MCF 10A (cell line): ENCODE measurements at regions not wholly inside any gene's neighbourhood (a gene's known extent, or its start where the extent isn't known, plus 50 kb on each side); places are given as distances from the start of the nearest gene placed in this dataset.

Experiments used
- BruUV-seq: library from RNA; stranded (reverse); fragments of 400-500 nt; replicated peaks from 2 replicates; lab custom pipeline; 2021; lab: Mats Ljungman, UMichigan
- CTCF ChIA-PET: fragments of 300-600 bp; sonication (Branson Sonifier 250); formaldehyde crosslinking; extraction: SDS; loops from one replicate; lab custom pipeline; 2021; ENCODE audit warnings: antibody characterized with exemption, inconsistent platforms; lab: Yijun Ruan, JAX
- POLR2A ChIA-PET: fragments of 300-600, 350-650 bp; sonication (Branson Sonifier 250); formaldehyde crosslinking; extraction: SDS; loops from one replicate; lab custom pipeline; 2020; ENCODE audit warnings: antibody characterized with exemption, inconsistent platforms; lab: Yijun Ruan, JAX
- DNase-seq: peaks from one replicate; pipeline ENCODE4 v3.0.0-alpha.2; 2018; ENCODE audit not compliant: unreplicated experiment
- H3K27ac Mint-ChIP-seq: one replicate; pipeline ENCODE4 v1.8.0; 2022; ENCODE audit warnings: mild to moderate bottlenecking, low read depth, mixed read lengths; ENCODE audit not compliant: unreplicated experiment
- H3K27me3 Mint-ChIP-seq: one replicate; pipeline ENCODE4 v1.8.0; 2022; ENCODE audit warnings: mixed read lengths; ENCODE audit not compliant: insufficient read depth, unreplicated experiment
- H3K36me3 Mint-ChIP-seq: one replicate; pipeline ENCODE4 v1.8.0; 2022; ENCODE audit warnings: mild to moderate bottlenecking, moderate library complexity, mixed read lengths; ENCODE audit not compliant: insufficient read depth, unreplicated experiment
- H3K4me1 Mint-ChIP-seq: one replicate; pipeline ENCODE4 v1.8.0; 2022; ENCODE audit warnings: mixed read lengths; ENCODE audit not compliant: insufficient read depth, unreplicated experiment
- H3K4me3 Mint-ChIP-seq: one replicate; pipeline ENCODE4 v1.8.0; 2022; ENCODE audit warnings: mild to moderate bottlenecking, moderate library complexity, mixed read lengths; ENCODE audit not compliant: unreplicated experiment
- H3K9me3 Mint-ChIP-seq: one replicate; pipeline ENCODE4 v1.8.0; 2022; ENCODE audit warnings: mixed read lengths; ENCODE audit not compliant: unreplicated experiment
- intact Hi-C: fragments of 100-400 bp; cut with micrococcal nuclease; formaldehyde crosslinking; loops from 2 replicates; pipeline ENCODE4 v1.14.1; 2022
- TF ChIP-seq, protein P1 (sequence below): fragments of 200-600 bp; IDR thresholded peaks from one replicate; pipeline ENCODE4 v1.8.0; 2022; ENCODE audit warnings: antibody characterized with exemption, mild to moderate bottlenecking; ENCODE audit not compliant: unreplicated experiment

DNA sequence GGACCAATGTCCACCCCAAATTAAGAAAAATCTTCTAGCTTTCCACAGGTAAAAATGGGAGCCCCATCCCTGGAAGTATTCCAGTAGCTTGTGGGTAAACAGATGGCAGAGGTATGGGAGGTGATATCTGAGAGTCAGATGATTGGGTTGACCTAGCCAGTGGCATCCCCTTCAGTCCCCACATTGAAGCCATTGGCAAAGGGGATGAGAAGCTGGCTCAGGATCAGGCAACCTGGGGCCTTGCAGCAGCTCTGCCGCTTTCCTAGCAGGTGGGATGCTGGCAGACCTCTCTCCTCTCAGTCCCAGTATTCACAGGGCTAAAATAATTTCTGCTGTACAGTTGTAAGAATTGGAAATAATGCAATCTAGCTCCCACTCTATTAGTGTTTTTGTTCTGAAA is 108.9 kb upstream of the KCNG1 start:
- POLR2A ChIA-PET = interaction anchor here (1.1 to 1.7 kb wide), 2 partner anchors 10 to 24 kb away, joined by 3 to 7 read pairs; no protein-coding TSS in a partner anchor
- Mint-ChIP-seq H3K27me3 (no peaks in the 10 kb centered on the region), H3K36me3 (no peaks in the 10 kb centered on the region), H3K9me3 (no peaks in the 10 kb centered on the region), H3K4me1 (peaks cover 13% of the 10 kb centered on the region), H3K27ac (no peak overlapping the region), H3K4me3 (no peak overlapping the region)
- no peak for DNase-seq
- TF ChIP-seq, protein P1, sequence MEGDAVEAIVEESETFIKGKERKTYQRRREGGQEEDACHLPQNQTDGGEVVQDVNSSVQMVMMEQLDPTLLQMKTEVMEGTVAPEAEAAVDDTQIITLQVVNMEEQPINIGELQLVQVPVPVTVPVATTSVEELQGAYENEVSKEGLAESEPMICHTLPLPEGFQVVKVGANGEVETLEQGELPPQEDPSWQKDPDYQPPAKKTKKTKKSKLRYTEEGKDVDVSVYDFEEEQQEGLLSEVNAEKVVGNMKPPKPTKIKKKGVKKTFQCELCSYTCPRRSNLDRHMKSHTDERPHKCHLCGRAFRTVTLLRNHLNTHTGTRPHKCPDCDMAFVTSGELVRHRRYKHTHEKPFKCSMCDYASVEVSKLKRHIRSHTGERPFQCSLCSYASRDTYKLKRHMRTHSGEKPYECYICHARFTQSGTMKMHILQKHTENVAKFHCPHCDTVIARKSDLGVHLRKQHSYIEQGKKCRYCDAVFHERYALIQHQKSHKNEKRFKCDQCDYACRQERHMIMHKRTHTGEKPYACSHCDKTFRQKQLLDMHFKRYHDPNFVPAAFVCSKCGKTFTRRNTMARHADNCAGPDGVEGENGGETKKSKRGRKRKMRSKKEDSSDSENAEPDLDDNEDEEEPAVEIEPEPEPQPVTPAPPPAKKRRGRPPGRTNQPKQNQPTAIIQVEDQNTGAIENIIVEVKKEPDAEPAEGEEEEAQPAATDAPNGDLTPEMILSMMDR = no peak
- no TSS peak for BruUV-seq
- CTCF ChIA-PET = interaction anchor here (0.6 to 1.4 kb wide), 2 partner anchors 45 to 175 kb away, joined by 5 to 9 read pairs; no protein-coding TSS in a partner anchor
- intact Hi-C loops = no loop called here

DNA sequence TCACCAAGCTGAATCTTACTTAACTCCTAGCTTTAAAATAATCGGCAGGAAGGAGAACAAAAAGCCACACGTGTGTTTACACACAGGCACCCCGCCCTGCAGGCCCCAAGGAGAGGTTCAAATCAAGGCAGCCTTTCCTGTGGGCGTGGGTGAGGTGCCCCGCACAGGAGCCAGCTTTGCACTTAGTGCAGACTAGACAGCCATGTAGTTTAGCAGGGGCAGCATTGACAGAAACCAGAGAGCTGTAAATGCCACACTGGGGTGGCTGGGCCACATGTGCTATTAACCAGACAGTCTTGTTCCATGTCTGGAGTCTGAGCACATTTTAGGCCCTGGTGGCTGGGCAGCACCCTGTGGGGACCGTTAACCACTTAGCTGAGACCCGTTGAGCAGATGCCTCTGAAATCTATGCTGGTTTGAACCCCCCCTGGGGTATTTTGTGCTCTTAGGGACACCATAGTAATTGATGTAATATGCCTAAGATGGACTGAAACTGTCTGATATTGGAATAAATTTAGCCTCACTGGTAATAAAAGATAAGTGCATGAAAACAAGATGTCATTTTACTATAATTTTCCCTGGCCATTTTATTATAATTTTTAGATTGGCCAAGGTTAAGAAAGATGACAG is 106.4 kb upstream of the KCNG1 start:
- no peak overlapping the region for H3K4me3 Mint-ChIP-seq
- intact Hi-C loops = no loop called here
- peaks cover 13% of the 10 kb centered on the region for H3K4me1 Mint-ChIP-seq
- DNase-seq = no peak
- no TSS peak for BruUV-seq
- no peaks in the 10 kb centered on the region for H3K9me3 Mint-ChIP-seq
- ChIA-PET POLR2A (interaction anchor here (0.8 to 1.2 kb wide), 4 partner anchors 9 to 95 kb away, joined by 3 to 4 read pairs (median 3); no protein-coding TSS in a partner anchor), CTCF (interaction anchor here (0.6 to 1.3 kb wide), 8 partner anchors 17 to 465 kb away, joined by 3 to 6 read pairs (median 4); no protein-coding TSS in a partner anchor)
- TF ChIP-seq, protein P1 = no peak
- H3K27me3 Mint-ChIP-seq = no peaks in the 10 kb centered on the region
- no peaks in the 10 kb centered on the region for H3K36me3 Mint-ChIP-seq
- H3K27ac Mint-ChIP-seq = no peak overlapping the region

DNA sequence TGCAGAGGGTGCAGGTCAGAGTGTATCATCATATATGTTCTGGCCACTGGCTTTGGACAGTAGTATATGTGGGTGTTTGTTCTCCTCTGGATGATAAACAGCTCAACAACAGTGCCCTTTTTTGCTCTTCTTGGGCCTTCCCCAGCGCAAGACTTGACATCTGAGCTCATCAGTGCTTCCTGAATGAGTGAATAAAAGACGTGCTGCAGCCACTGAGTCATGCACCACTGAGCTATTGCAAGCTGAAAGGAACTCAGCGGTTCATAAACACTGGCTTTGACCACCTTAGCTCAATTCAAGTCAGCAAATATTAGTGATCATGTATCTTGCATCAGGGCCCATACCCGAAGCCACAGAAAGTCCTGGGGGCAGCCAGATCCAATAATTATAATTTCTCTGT is 105.3 kb upstream of the KCNG1 start:
- no peak overlapping the region for H3K4me3 Mint-ChIP-seq
- ChIA-PET POLR2A (interaction anchor here (0.8 to 1.2 kb wide), 5 partner anchors 18 to 1062 kb away, joined by 3 to 4 read pairs (median 3); no protein-coding TSS in a partner anchor), CTCF (interaction anchor here (1.3 to 1.4 kb wide), 2 partner anchors 10 to 140 kb away, joined by 4 read pairs; no protein-coding TSS in a partner anchor)
- DNase-seq = peak; percentile 51
- H3K27ac Mint-ChIP-seq = peak overlapping the region; percentile 49
- TF ChIP-seq, protein P1 = no peak
- peaks cover 14% of the 10 kb centered on the region for H3K4me1 Mint-ChIP-seq
- no peaks in the 10 kb centered on the region for H3K36me3 Mint-ChIP-seq
- H3K9me3 Mint-ChIP-seq = no peaks in the 10 kb centered on the region
- no peaks in the 10 kb centered on the region for H3K27me3 Mint-ChIP-seq
- intact Hi-C loops = no loop called here
- BruUV-seq = no TSS peak

DNA sequence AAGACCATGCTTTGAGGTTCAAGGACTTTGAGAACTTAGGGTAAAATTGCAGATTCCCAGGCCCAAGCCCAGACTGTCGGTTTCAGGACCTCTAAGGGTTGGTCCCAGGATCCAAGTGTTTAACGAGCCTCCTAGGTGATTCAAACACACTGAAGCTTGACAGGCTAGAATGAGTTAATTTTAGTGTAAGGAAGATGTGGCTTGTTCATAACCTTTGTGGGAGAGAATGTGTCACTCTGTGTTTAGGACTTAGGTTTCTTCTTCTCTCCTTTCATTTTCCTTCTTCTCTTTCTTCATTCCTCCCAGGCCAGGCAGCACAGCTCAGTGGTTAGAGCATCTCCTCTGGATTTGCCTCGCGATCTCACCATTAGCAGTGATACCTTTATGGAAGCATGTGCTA is 104.8 kb upstream of the KCNG1 start:
- CTCF ChIA-PET = interaction anchor here (1.3 to 1.4 kb wide), 3 partner anchors 10 to 140 kb away, joined by 3 to 4 read pairs (median 4); no protein-coding TSS in a partner anchor
- Mint-ChIP-seq H3K4me3 (no peak overlapping the region), H3K9me3 (no peaks in the 10 kb centered on the region)

More for the DNA sequence above, 104.8 kb upstream of the KCNG1 start:
- peak overlapping the region; percentile 49 for H3K27ac Mint-ChIP-seq
- peaks cover 19% of the 10 kb centered on the region for H3K4me1 Mint-ChIP-seq
- POLR2A ChIA-PET = interaction anchor here (0.8 to 1.2 kb wide), 4 partner anchors 19 to 1062 kb away, joined by 3 to 4 read pairs (median 3); no protein-coding TSS in a partner anchor
- BruUV-seq = no TSS peak
- no peaks in the 10 kb centered on the region for H3K36me3 Mint-ChIP-seq
- TF ChIP-seq, protein P1 = no peak
- no peaks in the 10 kb centered on the region for H3K27me3 Mint-ChIP-seq
- intact Hi-C loops = no loop called here
- DNase-seq = no peak
